Astrocyte of the cerebellum (primary cell): ENCODE measurements at regions not wholly inside any gene's neighbourhood (a gene's known extent, or its start where the extent isn't known, plus 50 kb on each side); places are given as distances from the start of the nearest gene placed in this dataset.

Source experiments
- DNase-seq: peaks from one replicate; pipeline ENCODE4 v3.0.0-alpha.2; 2011; ENCODE audit warnings: low read depth
- H3K4me3 ChIP-seq: 2 replicates; pipeline ENCODE4 v1.5.1; 2011; ENCODE audit warnings: mild to moderate bottlenecking, low read depth, low read length, moderate library complexity
- in situ Hi-C: cut with HindIII; loops from 2 replicates; pipeline ENCODE4 v1.10.0; 2017; ENCODE audit warnings: low sequenced_read_pairs
- TF ChIP-seq, protein P1 (sequence below): IDR thresholded peaks from 2 replicates; pipeline ENCODE4 v1.5.1; 2012; ENCODE audit warnings: low read length, low read depth, moderate library complexity, mild to moderate bottlenecking; ENCODE audit errors: missing control alignments

DNA sequence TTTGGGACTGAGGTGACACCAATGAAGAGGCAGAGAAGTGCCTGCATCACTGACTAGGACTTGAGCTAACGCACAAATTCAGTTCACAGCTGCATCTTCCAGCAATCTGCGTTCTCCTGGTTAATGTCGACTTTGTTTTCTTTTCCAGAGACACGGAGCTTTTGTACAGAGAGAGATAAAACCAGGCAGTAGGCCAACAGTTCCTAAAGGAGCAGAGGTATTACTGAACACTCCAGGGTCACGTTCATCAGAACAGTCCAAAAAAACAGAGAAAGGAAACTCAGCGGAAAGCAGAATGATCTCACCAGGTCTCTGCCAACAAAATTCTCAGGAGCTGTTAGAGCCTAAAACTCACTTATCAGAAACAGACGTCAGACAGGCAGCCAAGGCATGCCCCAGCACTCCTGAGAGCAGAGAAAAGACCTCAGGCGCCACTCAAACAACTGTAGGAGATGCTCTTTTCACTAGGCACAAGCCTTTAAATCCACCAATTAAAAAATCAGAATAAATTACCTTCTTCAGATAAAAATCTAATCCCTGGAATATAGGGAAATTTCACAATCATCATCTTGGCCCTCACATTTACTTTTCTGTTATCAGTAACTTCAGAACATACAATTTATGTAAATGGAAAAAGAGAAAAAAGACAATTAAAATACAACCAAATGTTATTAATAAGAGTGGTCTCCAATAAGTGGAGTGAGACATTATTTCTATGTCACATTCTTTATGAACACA is 95.9 kb upstream of the SPTBN1 start:
- TF ChIP-seq, protein P1, sequence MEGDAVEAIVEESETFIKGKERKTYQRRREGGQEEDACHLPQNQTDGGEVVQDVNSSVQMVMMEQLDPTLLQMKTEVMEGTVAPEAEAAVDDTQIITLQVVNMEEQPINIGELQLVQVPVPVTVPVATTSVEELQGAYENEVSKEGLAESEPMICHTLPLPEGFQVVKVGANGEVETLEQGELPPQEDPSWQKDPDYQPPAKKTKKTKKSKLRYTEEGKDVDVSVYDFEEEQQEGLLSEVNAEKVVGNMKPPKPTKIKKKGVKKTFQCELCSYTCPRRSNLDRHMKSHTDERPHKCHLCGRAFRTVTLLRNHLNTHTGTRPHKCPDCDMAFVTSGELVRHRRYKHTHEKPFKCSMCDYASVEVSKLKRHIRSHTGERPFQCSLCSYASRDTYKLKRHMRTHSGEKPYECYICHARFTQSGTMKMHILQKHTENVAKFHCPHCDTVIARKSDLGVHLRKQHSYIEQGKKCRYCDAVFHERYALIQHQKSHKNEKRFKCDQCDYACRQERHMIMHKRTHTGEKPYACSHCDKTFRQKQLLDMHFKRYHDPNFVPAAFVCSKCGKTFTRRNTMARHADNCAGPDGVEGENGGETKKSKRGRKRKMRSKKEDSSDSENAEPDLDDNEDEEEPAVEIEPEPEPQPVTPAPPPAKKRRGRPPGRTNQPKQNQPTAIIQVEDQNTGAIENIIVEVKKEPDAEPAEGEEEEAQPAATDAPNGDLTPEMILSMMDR, result no peak
- H3K4me3 ChIP-seq, result no peak overlapping the region
- peak; percentile 23 for DNase-seq
- in situ Hi-C loops, result no loop called here

DNA sequence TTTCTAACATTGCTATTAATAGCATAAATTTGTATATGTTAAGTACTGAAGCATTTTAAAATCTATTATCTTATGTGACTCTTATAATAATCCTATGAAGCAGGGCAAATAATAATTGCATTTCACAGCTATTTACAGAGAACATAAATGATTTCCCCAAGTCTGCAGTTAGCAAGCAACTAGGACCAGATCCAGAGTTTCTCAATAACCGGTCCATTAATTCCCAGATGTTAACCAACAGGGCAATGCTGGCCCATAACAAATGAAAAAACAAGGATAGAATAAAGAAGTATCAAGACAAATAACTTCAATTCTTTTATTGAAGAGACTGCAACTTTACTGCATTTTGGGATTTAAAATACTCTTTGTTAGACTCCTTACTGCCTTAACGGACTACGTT is 91.7 kb upstream of the SPTBN1 start:
- in situ Hi-C loops, result no loop called here

DNA sequence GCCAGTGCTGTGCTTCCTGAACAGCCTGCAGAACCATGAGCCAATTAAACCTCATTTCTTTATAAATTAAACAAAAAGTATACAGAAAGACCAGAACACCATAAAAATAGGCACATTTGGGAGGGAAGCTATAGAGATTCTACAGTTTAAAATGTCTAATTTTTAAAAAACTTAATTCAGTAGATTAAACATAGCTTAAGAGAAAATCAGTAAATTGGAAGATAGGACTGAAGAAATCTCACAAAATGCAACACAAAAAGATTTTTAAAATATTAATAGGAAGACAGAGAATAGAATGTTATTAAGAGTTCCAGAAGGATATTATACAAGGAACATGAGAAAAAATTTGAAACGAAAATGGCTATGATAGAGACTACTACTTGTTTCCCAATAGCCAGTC is 90.5 kb upstream of the SPTBN1 start:
- DNase-seq, result no peak
- in situ Hi-C loops, result no loop called here
- TF ChIP-seq, protein P1, result no peak
- H3K4me3 ChIP-seq, result no peak overlapping the region

More for the DNA sequence above, 91.7 kb upstream of the SPTBN1 start:
- TF ChIP-seq, protein P1, result no peak
- DNase-seq, result no peak
- H3K4me3 ChIP-seq, result no peak overlapping the region

DNA sequence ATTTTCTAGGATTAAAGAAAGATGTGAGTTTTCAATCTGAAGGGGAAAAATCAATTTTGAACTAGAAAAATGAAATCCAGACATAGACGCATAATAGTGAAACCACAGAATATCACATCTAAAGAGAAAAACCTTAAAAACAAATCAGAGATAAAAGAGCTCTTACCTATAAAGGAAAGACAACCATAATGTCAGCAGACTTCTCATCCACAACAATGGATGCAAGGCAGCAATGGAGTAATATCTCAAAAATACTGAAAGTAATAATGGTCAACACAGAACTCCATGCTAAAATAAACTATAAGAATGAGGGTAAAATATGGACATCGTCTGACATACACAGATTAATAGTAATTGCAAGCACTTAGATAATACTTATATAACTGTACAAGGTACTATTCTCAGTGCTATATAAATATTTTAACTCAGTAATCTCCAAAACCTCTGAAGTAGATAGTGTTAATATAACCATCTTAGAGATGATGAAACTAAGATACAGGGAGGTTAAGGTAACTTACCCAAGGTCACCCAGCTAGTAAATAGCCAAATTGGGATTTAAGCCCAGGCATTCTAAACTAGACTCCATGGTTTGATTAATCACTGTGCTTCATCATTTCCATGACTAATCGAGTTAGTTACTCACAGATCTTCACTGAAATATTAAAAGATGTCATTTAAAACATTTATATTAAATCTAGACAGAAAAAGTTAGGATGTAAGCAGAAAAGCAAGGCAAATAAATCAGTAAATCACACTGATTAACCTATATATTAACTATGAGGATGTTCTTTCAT is 89.4 kb upstream of the SPTBN1 start:
- DNase-seq, result no peak
- TF ChIP-seq, protein P1, result no peak
- no peak overlapping the region for H3K4me3 ChIP-seq
- in situ Hi-C loops, result no loop called here

DNA sequence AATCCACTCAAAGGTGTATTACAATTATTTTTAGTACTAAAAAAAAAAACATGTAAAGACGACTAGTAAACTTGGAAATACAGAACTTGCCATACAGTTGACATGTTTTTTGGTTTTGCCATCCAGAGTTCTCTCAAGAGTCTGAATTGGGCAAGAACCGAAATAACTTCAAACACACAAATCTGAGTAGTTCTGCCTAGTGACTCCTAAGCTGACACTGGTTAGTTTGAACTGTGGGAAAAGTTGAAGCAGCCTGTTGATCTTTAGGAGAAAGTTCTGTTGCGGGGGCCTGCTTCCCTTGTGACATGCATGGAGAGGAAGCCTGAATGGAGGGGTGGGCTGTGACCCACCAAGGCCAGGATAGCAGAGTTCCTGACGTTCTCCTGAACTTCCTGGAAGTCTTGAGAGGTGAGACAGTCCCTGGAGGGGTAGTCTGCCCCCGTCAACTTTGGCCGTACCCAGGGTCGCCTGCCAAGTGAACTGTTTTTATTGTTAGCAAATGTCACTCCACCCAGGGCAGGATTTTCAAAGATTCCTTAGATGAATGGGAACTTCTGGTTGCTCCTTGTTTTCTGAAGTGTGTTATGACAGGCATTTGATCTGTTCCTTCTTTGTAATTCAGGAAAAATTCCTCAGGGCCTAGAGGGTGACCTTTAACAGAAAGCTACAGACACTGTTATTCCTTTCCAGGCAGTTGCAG is 85.6 kb upstream of the SPTBN1 start:
- in situ Hi-C loops, result no loop called here
- TF ChIP-seq, protein P1, result no peak
- H3K4me3 ChIP-seq, result no peak overlapping the region
- no peak for DNase-seq

DNA sequence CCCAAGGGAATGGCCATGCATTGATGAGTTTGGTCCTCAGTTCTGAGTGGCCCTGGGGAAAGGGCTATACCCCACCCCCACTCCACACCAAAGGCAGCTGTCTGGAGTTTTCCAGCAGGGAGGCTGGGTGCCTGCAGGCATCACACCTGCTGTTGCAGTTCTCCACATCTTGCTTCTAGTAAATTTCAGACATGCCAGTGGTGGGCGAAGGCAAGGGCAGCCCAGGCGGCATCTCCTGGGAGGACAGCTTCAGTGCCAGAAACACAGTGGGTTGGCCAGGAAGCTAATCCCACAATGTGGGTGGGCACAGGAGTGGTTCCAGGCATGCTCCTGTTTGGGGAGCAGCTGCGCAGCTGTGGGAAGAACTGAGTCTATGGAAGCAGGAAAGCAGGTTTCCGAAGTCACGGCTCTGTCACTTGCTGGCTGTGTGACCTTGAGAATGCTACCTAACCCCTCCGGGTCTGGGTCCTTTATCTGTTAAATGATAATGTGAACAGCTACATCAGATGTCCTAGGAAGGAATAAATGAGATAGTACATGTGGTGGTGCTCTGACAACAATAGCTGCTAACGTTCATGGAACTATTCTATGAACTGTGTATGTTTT is 84.6 kb upstream of the SPTBN1 start:
- no peak overlapping the region for H3K4me3 ChIP-seq
- in situ Hi-C loops, result no loop called here
- TF ChIP-seq, protein P1, result no peak
- DNase-seq, result no peak
